HEK293 (cell line): ENCODE measurements at regions not wholly inside any gene's neighbourhood (a gene's known extent, or its start where the extent isn't known, plus 50 kb on each side); places are given as distances from the start of the nearest gene placed in this dataset.

Source experiments
- CTCF ChIA-PET: fragments of 350-600 bp; formaldehyde crosslinking; extraction: SDS; loops from one replicate; lab custom pipeline; 2021; ENCODE audit warnings: antibody characterized with exemption; lab: Yijun Ruan, JAX
- POLR2A ChIA-PET: fragments of 300-600 bp; formaldehyde crosslinking; extraction: SDS; loops from one replicate; lab custom pipeline; 2020; ENCODE audit warnings: antibody characterized with exemption, inconsistent platforms; lab: Yijun Ruan, JAX
- H3K27ac ChIP-seq: fragments of 200-500 bp; sonication (Bioruptor generic); 2 replicates; pipeline ENCODE4 v1.5.1; 2014; ENCODE audit warnings: low read depth, low read length, control low read depth, inconsistent platforms; ENCODE audit errors: extremely low read depth
- H3K36me3 ChIP-seq, 2 experiments: fragments of 200-500 bp in 1 of 2; sonication (Bioruptor generic) in 1 of 2; 1 replicate in 1 of 2; 2 replicates in 1 of 2; pipeline ENCODE4 v1.5.1; 2014 to 2017; ENCODE audit warnings: inconsistent platforms in 2 of 2, low read length in 2 of 2; ENCODE audit not compliant: control insufficient read depth in 2 of 2, insufficient read depth in 1 of 2
- H3K4me1 ChIP-seq: fragments of 200-500 bp; sonication (Bioruptor generic); 2 replicates; pipeline ENCODE4 v1.5.1; 2014; ENCODE audit warnings: mild to moderate bottlenecking, low read length, inconsistent platforms; ENCODE audit not compliant: control insufficient read depth, insufficient read depth
- H3K4me3 ChIP-seq: 2 replicates; pipeline ENCODE4 v1.5.1; 2011; ENCODE audit warnings: low read depth, mild to moderate bottlenecking, control low read depth, low read length, moderate library complexity
- H3K9me3 ChIP-seq: fragments of 200-500 bp; sonication (Bioruptor generic); 2 replicates; pipeline ENCODE4 v1.5.1; 2014; ENCODE audit warnings: low read depth, low read length, inconsistent platforms; ENCODE audit not compliant: control insufficient read depth, insufficient read depth
- KLF16 ChIP-seq: fragments of 450-650 bp; formaldehyde crosslinking; IDR thresholded peaks from 2 replicates; pipeline ENCODE4 v1.5.1; 2017; ENCODE audit warnings: missing biosample characterization, missing genetic modification characterization
- KLF9 ChIP-seq: fragments of 450-650 bp; formaldehyde crosslinking; IDR thresholded peaks from 2 replicates; pipeline ENCODE4 v1.5.1; 2016; ENCODE audit warnings: missing biosample characterization, missing genetic modification characterization, low read depth
- REPIN1 ChIP-seq: fragments of 450-650 bp; formaldehyde crosslinking; IDR thresholded peaks from 2 replicates; pipeline ENCODE4 v1.5.1; 2017; ENCODE audit warnings: missing biosample characterization, missing genetic modification characterization, low read depth
- SALL2 ChIP-seq: fragments of 450-650 bp; formaldehyde crosslinking; IDR thresholded peaks from 2 replicates; pipeline ENCODE4 v1.5.0; 2017; ENCODE audit warnings: missing biosample characterization, mild to moderate bottlenecking, missing genetic modification characterization, borderline replicate concordance
- ZBTB21 ChIP-seq: fragments of 450-650 bp; formaldehyde crosslinking; IDR thresholded peaks from 2 replicates; pipeline ENCODE4 v1.5.1; 2017; ENCODE audit warnings: missing biosample characterization, missing genetic modification characterization
- ZBTB8A ChIP-seq: fragments of 450-650 bp; formaldehyde crosslinking; IDR thresholded peaks from 2 replicates; pipeline ENCODE4 v1.5.1; 2016; ENCODE audit warnings: missing biosample characterization, missing genetic modification characterization
- ZFP37 ChIP-seq: fragments of 450-650 bp; formaldehyde crosslinking; IDR thresholded peaks from 2 replicates; pipeline ENCODE4 v1.5.1; 2016; ENCODE audit warnings: missing biosample characterization, missing genetic modification characterization
- ZNF10 ChIP-seq: fragments of 450-650 bp; formaldehyde crosslinking; IDR thresholded peaks from 2 replicates; pipeline ENCODE4 v1.5.1; 2017; ENCODE audit warnings: missing biosample characterization, missing genetic modification characterization
- ZNF184 ChIP-seq: fragments of 450-650 bp; IDR thresholded peaks from 2 replicates; pipeline ENCODE4 v1.5.1; 2018; ENCODE audit warnings: missing biosample characterization, mild to moderate bottlenecking, missing genetic modification characterization
- ZNF19 ChIP-seq: fragments of 450-650 bp; formaldehyde crosslinking; IDR thresholded peaks from 2 replicates; pipeline ENCODE4; 2016; ENCODE audit warnings: missing biosample characterization, missing genetic modification characterization, low read depth
- ZNF223 ChIP-seq: fragments of 450-650 bp; formaldehyde crosslinking; IDR thresholded peaks from 2 replicates; pipeline ENCODE4 v1.5.1; 2016; ENCODE audit warnings: missing biosample characterization, missing genetic modification characterization
- ZNF24 ChIP-seq: fragments of 450-650 bp; formaldehyde crosslinking; IDR thresholded peaks from 2 replicates; pipeline ENCODE4 v1.5.1; 2016; ENCODE audit warnings: missing biosample characterization, missing genetic modification characterization
- ZNF274 ChIP-seq, 2 experiments: fragments of 200-500 bp in 1 of 2; fragments of 450-650 bp in 1 of 2; sonication (Bioruptor generic) in 1 of 2; formaldehyde crosslinking in 1 of 2; IDR thresholded peaks; 2 replicates each; pipeline versions ENCODE4 v1.5.1 to v1.6.1; 2014 to 2016; ENCODE audit warnings: borderline replicate concordance in 1 of 2, inconsistent platforms in 1 of 2, low read length in 1 of 2, missing biosample characterization in 1 of 2, missing genetic modification characterization in 1 of 2
- ZNF302 ChIP-seq: fragments of 450-650 bp; formaldehyde crosslinking; IDR thresholded peaks from 2 replicates; pipeline ENCODE4 v1.5.1; 2016; ENCODE audit warnings: missing biosample characterization, missing genetic modification characterization, low read depth
- ZNF354C ChIP-seq: fragments of 450-650 bp; formaldehyde crosslinking; IDR thresholded peaks from 2 replicates; pipeline ENCODE4 v1.5.1; 2016; ENCODE audit warnings: missing biosample characterization, missing genetic modification characterization, low read depth, borderline replicate concordance
- ZNF530 ChIP-seq: fragments of 450-650 bp; formaldehyde crosslinking; IDR thresholded peaks from 2 replicates; pipeline ENCODE4 v1.5.1; 2016; ENCODE audit warnings: low read depth, missing biosample characterization, missing genetic modification characterization
- ZNF549 ChIP-seq: fragments of 450-650 bp; IDR thresholded peaks from 2 replicates; pipeline ENCODE4 v1.5.1; 2018; ENCODE audit warnings: missing biosample characterization, missing genetic modification characterization, mild to moderate bottlenecking, inconsistent platforms, moderate library complexity
- ZNF596 ChIP-seq: fragments of 450-650 bp; IDR thresholded peaks from 2 replicates; pipeline ENCODE4 v1.5.0; 2018; ENCODE audit warnings: missing biosample characterization, mild to moderate bottlenecking, missing genetic modification characterization, moderate library complexity
- ZNF600 ChIP-seq: fragments of 450-650 bp; formaldehyde crosslinking; IDR thresholded peaks from 2 replicates; pipeline ENCODE4 v1.5.1; 2016; ENCODE audit warnings: missing biosample characterization, missing genetic modification characterization
- ZNF677 ChIP-seq: fragments of 450-650 bp; IDR thresholded peaks from 2 replicates; pipeline ENCODE4 v1.5.0; 2018; ENCODE audit warnings: missing biosample characterization, mild to moderate bottlenecking, missing genetic modification characterization, moderate library complexity
- ZNF776 ChIP-seq: fragments of 450-650 bp; formaldehyde crosslinking; IDR thresholded peaks from 2 replicates; pipeline ENCODE4 v1.5.0; 2017; ENCODE audit warnings: missing biosample characterization, missing genetic modification characterization, borderline replicate concordance
- ZNF830 ChIP-seq: fragments of 450-650 bp; IDR thresholded peaks from 2 replicates; pipeline ENCODE4 v1.5.0; 2018; ENCODE audit warnings: missing biosample characterization, missing genetic modification characterization, low read depth, mild to moderate bottlenecking, moderate library complexity
- ZNF843 ChIP-seq: fragments of 450-650 bp; formaldehyde crosslinking; IDR thresholded peaks from 2 replicates; pipeline ENCODE4 v1.5.1; 2016; ENCODE audit warnings: missing biosample characterization, missing genetic modification characterization
- TF ChIP-seq, protein P1 (sequence below): fragments of 450-650 bp; formaldehyde crosslinking; IDR thresholded peaks from 2 replicates; pipeline ENCODE4 v1.5.1; 2016; ENCODE audit warnings: missing biosample characterization, missing genetic modification characterization
- TF ChIP-seq, protein P2 (sequence below): fragments of 450-650 bp; formaldehyde crosslinking; IDR thresholded peaks from 2 replicates; pipeline ENCODE4 v1.5.1; 2017; ENCODE audit warnings: missing biosample characterization, mild to moderate bottlenecking, missing genetic modification characterization, moderate library complexity

DNA sequence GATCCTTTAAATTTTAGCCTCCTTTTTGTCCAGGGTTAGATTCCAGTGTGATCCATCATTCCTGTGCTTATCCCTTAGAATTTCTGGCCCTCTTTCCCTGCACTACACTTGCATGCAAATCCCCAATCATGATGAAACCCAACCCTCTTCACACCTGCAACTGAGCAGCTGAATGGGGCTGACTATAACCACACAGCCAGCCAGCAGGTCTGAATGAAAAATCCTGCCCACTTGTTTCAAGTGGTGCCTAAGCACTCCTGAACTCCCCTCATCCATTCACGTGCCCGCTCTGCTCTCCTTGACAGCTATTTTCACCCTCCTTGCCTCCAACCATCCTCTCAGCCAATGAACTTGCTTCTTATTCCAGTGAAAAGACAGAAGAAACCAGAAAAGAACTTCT is 80.5 kb upstream of the AFF3 start:
- no peaks in the 10 kb centered on the region for H3K36me3 ChIP-seq
- ChIA-PET POLR2A (no interaction called here), CTCF (no interaction called here)
- H3K4me3 ChIP-seq: no peak overlapping the region
- H3K27ac ChIP-seq: no peak overlapping the region
- H3K9me3 ChIP-seq: no peaks in the 10 kb centered on the region
- peaks cover 2% of the 10 kb centered on the region; the same call in 1 of the 2 replicates for H3K4me1 ChIP-seq
- TF ChIP-seq ZNF677 (tag by site-specific recombination) (peak; percentile 89; the same call in 1 of the 2 replicates), ZNF830 (no peak)

DNA sequence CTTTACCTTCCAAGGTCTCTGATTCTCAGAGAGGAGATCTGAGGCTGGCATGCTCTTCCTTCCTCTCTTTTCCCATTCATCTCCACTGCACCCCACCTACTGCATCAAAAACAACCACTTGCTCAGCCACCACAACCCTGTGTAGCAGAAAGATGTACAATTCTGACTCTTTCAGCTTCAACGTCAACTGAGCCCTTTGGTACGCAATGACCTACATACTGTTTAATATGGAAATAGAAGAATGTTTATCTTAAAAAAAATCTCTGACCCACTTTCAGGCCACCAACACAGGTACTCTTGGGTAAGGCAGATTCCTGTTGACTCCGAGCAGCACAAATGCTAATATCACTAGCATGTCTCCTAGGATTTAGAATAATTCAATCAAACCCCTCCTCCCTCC is 76.2 kb upstream of the AFF3 start:
- TF ChIP-seq ZFP37 (tag by site-specific recombination) (no peak), KLF16 (tag by site-specific recombination) (no peak), REPIN1 (tag by site-specific recombination) (no peak), ZBTB21 (tag by site-specific recombination) (no peak), ZNF302 (no peak), ZNF843 (tag by site-specific recombination) (no peak), ZNF600 (tag by site-specific recombination) (no peak), SALL2 (tag by site-specific recombination) (no peak)
- TF ChIP-seq, protein P1, sequence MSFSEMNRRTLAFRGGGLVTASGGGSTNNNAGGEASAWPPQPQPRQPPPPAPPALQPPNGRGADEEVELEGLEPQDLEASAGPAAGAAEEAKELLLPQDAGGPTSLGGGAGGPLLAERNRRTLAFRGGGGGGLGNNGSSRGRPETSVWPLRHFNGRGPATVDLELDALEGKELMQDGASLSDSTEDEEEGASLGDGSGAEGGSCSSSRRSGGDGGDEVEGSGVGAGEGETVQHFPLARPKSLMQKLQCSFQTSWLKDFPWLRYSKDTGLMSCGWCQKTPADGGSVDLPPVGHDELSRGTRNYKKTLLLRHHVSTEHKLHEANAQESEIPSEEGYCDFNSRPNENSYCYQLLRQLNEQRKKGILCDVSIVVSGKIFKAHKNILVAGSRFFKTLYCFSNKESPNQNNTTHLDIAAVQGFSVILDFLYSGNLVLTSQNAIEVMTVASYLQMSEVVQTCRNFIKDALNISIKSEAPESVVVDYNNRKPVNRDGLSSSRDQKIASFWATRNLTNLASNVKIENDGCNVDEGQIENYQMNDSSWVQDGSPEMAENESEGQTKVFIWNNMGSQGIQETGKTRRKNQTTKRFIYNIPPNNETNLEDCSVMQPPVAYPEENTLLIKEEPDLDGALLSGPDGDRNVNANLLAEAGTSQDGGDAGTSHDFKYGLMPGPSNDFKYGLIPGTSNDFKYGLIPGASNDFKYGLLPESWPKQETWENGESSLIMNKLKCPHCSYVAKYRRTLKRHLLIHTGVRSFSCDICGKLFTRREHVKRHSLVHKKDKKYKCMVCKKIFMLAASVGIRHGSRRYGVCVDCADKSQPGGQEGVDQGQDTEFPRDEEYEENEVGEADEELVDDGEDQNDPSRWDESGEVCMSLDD (tag by site-specific recombination): no peak

DNA sequence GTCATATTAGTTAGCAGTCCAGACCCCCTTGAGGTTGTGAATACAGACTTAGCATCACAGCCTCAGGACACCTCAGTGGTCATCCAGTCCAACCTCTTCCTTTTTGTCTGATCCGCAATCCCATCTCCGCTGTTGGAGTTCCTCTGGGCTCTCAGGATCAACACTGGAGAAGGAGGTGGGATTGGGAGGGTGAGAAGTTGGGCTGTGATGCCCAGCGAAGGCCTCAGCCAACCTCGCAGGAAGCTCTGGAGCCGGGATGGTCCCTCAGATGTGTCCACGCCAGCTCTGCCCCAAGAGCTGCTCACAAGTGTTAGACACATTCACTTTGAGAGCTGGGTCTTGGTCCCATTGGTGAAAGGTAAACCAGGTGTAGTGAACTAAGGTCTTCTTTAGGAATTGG is 74.9 kb upstream of the AFF3 start:
- H3K36me3 ChIP-seq: no peaks in the 10 kb centered on the region
- TF ChIP-seq ZNF530: no peak
- TF ChIP-seq ZNF184: no peak
- TF ChIP-seq ZNF274 (IDR thresholded peaks at IDR 0.05; ENCODE audit: low read length): no peak
- TF ChIP-seq ZNF274 (tag by site-specific recombination; IDR thresholded peaks at IDR 0.05; ENCODE audit: borderline replicate concordance): no peak
- no peak for TF ChIP-seq ZNF776
- no peak for TF ChIP-seq ZNF354C (tag by site-specific recombination)
- TF ChIP-seq ZBTB8A (tag by site-specific recombination): no peak
- TF ChIP-seq ZNF596 (tag by site-specific recombination): no peak
- TF ChIP-seq ZNF10: no peak
- no peak for TF ChIP-seq ZNF549
- TF ChIP-seq KLF9 (tag by site-specific recombination): no peak
- no peak for TF ChIP-seq ZNF223 (tag by site-specific recombination)
- TF ChIP-seq, protein P2, sequence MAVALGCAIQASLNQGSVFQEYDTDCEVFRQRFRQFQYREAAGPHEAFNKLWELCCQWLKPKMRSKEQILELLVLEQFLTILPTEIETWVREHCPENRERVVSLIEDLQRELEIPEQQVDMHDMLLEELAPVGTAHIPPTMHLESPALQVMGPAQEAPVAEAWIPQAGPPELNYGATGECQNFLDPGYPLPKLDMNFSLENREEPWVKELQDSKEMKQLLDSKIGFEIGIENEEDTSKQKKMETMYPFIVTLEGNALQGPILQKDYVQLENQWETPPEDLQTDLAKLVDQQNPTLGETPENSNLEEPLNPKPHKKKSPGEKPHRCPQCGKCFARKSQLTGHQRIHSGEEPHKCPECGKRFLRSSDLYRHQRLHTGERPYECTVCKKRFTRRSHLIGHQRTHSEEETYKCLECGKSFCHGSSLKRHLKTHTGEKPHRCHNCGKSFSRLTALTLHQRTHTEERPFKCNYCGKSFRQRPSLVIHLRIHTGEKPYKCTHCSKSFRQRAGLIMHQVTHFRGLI (tag by site-specific recombination): no peak
- no peak for TF ChIP-seq ZNF24 (tag by site-specific recombination)
- no peak for TF ChIP-seq ZNF19 (tag by site-specific recombination)
- no peak overlapping the region for H3K27ac ChIP-seq
- CTCF ChIA-PET: no interaction called here
- no peak overlapping the region for H3K4me3 ChIP-seq
- no peaks in the 10 kb centered on the region for H3K9me3 ChIP-seq
- no peaks in the 10 kb centered on the region for H3K4me1 ChIP-seq
- POLR2A ChIA-PET: no interaction called here

More for the DNA sequence above, 76.2 kb upstream of the AFF3 start:
- Histone ChIP-seq H3K27ac (no peak overlapping the region), H3K4me1 (no peaks in the 10 kb centered on the region), H3K36me3 (no peaks in the 10 kb centered on the region), H3K9me3 (no peaks in the 10 kb centered on the region), H3K4me3 (no peak overlapping the region)
- CTCF ChIA-PET: no interaction called here
- POLR2A ChIA-PET: no interaction called here
